HG02885 (cell line): ENCODE measurements at regions not wholly inside any gene's neighbourhood (a gene's known extent, or its start where the extent isn't known, plus 50 kb on each side); places are given as distances from the start of the nearest gene placed in this dataset.
"Not testable (repeated sequence)": the region's sequence is repeated elsewhere in the genome, so short reads cannot be mapped to it uniquely, and the experiment has no call there.

ENCODE experiments used
- ATAC-seq: cut with Tn5 transposase; IDR thresholded peaks from one replicate; pipeline ENCODE4 v1.9.1; 2021; ENCODE audit warnings: mild to moderate bottlenecking; ENCODE audit not compliant: unreplicated experiment, poor library complexity

GRCh38 chr10:129055225-129055624 is 411.8 kb upstream of the MGMT start:
- no peak for ATAC-seq

GRCh38 chr10:129055986-129056385 is 411.1 kb upstream of the MGMT start:
- ATAC-seq = no peak

- peak; percentile 21 for ATAC-seq
Observed at GRCh38 chr10:129056734-129057689, 410.0 kb upstream of the MGMT start.

GRCh38 chr10:129057856-129058663 is 409.0 kb upstream of the MGMT start:
- ATAC-seq = peak; percentile 85

DNA sequence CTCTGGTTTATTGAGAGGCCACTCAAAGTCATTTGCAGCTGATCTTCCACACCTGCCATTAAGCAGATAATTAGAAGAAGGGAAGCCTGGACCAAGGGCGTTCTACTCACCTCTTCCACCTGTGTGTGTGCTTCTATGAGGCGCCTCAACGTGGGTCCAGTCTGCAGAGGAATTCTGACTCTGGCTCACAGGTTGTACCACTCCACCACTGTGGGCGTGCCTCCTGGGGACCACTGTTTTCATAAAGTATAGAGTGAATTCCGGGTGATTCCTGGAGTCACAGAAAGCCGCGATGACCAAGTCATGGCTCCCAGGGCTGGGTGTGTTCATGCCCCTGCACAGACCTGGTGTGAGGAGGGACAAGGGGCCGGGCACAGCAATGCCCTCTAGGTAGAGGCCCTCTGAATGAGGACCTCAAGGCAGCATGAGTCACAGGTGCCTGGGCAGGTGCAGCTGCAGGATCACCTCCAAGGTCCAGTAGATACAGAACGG is 408.3 kb upstream of the MGMT start:
- no peak for ATAC-seq

- ATAC-seq = no peak
Observed at GRCh38 chr10:129059977-129060376, 407.1 kb upstream of the MGMT start.

DNA sequence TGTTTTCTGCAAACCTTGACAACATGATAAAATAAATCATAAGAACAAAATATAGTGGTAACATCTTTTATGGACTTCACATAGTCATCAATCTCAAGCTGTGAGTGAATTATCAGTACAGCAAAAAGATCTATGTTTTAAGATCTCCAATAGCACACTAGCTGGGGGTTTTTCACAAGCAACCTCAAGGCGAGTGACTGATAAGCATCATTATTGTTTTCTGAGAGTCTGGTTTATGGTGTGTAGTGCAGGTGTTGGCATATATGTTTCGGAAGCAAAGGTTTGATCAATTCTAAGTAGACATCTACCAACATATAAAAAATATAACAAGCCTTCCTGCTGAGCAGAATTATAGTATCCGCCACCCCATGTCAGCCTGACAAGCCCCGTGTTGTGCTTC is 403.8 kb upstream of the MGMT start:
- no peak for ATAC-seq

DNA sequence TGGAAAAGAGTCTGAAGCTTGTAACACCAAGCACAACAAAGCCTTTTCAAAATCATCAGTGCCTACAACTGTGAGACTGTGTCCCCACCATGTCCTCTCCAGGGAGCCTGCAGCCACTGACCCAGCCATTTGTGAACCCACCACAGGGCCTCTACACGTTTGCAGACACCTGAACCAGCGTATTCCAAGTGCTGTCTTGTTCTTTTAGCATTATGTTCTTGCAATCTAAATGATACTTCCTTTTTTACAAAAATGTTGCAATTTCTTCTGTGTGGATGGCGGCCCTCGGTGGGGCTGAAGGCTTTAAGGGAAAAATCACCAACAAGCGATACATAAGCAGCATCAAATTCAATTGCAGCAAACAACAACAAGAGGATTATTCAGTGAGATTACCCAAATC is 403.2 kb upstream of the MGMT start:
- no peak for ATAC-seq

DNA sequence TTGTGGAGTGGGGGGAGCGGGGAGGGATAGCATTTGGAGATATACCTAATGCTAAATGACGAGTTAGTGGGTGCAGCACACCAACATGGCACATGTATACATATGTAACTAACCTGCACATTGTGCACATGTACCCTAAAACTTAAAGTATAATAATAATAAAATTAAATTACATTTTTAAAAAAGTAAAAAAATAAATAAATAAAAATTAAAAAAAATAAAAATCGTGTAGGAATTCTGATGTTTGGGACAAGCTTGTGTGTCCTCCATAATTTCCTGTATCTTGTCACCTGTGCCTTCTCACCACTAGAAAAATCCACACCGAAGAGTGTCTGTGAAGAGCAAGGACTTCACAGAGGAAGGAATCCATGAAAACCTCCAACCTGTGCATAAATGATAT is 400.5 kb upstream of the MGMT start:
- ATAC-seq = not testable (repeated sequence)

DNA sequence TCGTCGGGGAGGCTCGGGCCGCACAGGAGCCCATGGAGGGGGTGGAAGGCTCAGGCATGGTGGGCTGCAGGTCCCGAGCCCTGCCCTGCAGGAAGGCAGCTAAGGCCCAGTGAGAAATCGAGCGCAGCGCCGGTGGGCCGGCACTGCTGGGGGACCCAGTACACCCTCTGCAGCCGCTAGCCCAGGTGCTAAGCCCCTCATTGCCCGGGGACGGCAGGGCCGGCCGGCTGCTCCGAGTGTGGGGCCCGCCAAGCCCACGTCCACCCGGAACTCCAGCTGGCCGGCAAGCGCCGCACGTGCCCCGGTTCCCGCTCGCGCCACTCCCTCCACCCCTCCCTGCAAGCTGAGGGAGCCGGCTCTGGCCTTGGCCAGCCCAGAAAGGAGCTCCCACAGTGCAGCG is 395.6 kb upstream of the MGMT start:
- not testable (repeated sequence) for ATAC-seq

GRCh38 chr10:129074939-129075338 is 392.1 kb upstream of the MGMT start:
- no peak for ATAC-seq

- ATAC-seq = no peak
Observed at GRCh38 chr10:129075508-129075907, 391.5 kb upstream of the MGMT start.

- ATAC-seq = no peak
Observed at GRCh38 chr10:129075927-129076326, 391.1 kb upstream of the MGMT start.

DNA sequence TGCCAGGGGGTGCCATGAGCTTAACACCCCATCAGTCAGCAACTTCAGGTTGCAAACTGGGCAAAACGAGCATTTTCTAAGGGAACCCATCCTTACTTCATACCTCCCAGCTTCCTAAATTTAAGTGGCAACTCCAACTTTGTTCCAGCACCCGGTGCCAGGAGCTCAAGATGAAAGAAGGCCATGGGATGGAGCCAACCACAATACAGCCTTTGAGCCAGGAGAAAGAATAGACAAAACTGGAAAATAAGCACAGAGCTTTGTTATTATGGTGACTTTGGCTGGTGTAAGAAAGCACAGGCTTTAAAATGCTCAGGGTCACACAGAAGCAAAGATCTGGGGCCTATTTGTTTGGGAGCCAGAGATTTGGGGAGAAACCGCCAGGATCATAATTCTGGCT is 388.7 kb upstream of the MGMT start:
- ATAC-seq = no peak

GRCh38 chr10:129078746-129079145 is 388.3 kb upstream of the MGMT start:
- ATAC-seq = no peak

GRCh38 chr10:129079705-129080104 is 387.3 kb upstream of the MGMT start:
- no peak for ATAC-seq

DNA sequence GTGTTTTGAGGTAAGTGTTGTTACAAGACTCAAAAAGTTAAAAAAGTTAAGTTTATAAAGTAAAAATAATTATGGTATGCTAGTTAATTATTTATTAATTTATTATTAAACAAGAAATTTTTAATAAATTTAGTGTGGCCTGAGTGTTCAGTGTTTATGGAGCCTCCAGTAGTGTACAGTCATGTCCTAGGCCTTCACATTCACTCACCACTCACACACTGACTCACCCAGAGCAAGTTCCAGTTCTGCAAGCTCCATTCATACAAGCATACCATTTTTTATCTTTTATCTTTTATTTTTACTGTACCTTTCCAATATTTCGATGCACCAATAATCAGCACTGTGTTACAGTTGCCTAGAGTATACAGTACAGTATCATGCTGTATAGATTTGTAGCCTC is 381.2 kb upstream of the MGMT start:
- no peak for ATAC-seq

DNA sequence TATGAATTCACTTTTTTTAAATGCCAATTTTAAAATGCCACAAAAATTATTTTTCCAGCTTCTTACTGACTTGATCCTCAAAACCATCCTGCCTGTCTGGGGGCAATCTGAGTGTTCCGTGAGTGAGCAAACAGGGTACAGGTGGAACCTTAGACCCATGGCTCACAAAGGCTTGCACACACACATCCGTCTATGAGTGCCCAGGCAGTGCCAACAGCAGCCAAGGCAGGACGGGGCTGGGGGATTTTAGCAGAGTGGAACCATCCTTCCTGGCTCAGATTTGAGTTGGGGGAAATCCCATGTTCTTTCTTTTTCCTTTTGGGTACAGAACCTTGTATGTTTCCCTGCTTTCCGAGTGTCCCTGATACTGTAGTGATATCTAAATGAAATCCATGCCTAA is 377.7 kb upstream of the MGMT start:
- ATAC-seq = no peak

- ATAC-seq = no peak
Observed at GRCh38 chr10:129090165-129090564, 376.9 kb upstream of the MGMT start.

GRCh38 chr10:129090618-129091366 is 376.2 kb upstream of the MGMT start:
- no peak for ATAC-seq
